Kidney (tissue), 13 donors: ENCODE measurements at regions not wholly inside any gene's neighbourhood (a gene's known extent, or its start where the extent isn't known, plus 50 kb on each side); places are given as distances from the start of the nearest gene placed in this dataset.

ENCODE experiments used
- DNase-seq, 5 donors: peaks; one replicate each; pipeline ENCODE4 v3.0.0-alpha.2; 2013 to 2020
- FAIRE-seq: peaks from 2 replicates; lab custom pipeline; 2012; peaks lifted over from hg19 to GRCh38; lab: Jason Lieb, UNC
- H3K27ac ChIP-seq, 2 donors: one replicate each; pipeline ENCODE4 v1.7.0; 2013; ENCODE audit warnings: low read depth in 2 of 2, low read length in 2 of 2, inconsistent platforms in 1 of 2
- H3K27me3 ChIP-seq: one replicate; pipeline ENCODE4 v1.7.1; 2013; ENCODE audit warnings: low read length, inconsistent platforms; ENCODE audit not compliant: control insufficient read depth, insufficient read depth
- H3K36me3 ChIP-seq, 3 donors: one replicate each; pipeline versions ENCODE4 v1.7.0 to v1.7.1; 2013; ENCODE audit warnings: low read length in 3 of 3, control low read depth in 1 of 3, inconsistent platforms in 1 of 3; ENCODE audit not compliant: insufficient read depth in 3 of 3, control insufficient read depth in 2 of 3
- H3K4me1 ChIP-seq, 3 donors: one replicate each; pipeline versions ENCODE4 v1.7.0 to v1.7.1; 2013; ENCODE audit warnings: low read length in 3 of 3, inconsistent platforms in 1 of 3, low read depth in 1 of 3; ENCODE audit not compliant: control insufficient read depth in 2 of 3, insufficient read depth in 2 of 3
- H3K4me3 ChIP-seq, 3 donors: one replicate each; pipeline versions ENCODE4 v1.7.0 to v1.8.1; 2013; ENCODE audit warnings: low read length in 3 of 3, control low read depth in 1 of 3, inconsistent platforms in 1 of 3
- H3K9ac ChIP-seq, 3 donors: one replicate each; pipeline versions ENCODE4 v1.7.0 to v1.7.1; 2013; ENCODE audit warnings: low read length in 3 of 3, control low read depth in 1 of 3, inconsistent platforms in 1 of 3
- H3K9me3 ChIP-seq, 3 donors: one replicate each; pipeline versions ENCODE4 v1.7.0 to v1.7.1; 2013; ENCODE audit warnings: low read length in 3 of 3, control low read depth in 1 of 3, inconsistent platforms in 1 of 3; ENCODE audit not compliant: control insufficient read depth in 2 of 3, insufficient read depth in 1 of 3
- intact Hi-C: fragments of 100-400 bp; cut with DNase I; formaldehyde crosslinking; loops from one replicate; pipeline ENCODE4 v1.11.1; 2022
- TF ChIP-seq, protein P1 (sequence below): IDR thresholded peaks from 3 replicates; pipeline ENCODE4 v1.5.1; 2012; ENCODE audit warnings: mild to moderate bottlenecking, moderate library complexity, borderline replicate concordance; ENCODE audit not compliant: insufficient read depth; ENCODE audit errors: extremely low read depth
- donor health status: control.
- donor health status: control.
- donor health status: control.
- donor health status: control.
- donor health status: control.
- donor health status: DM: yes; HTN: yes; CAD: no.
- donor health status: Normal renal cell carcinoma (clear cell type).

DNA sequence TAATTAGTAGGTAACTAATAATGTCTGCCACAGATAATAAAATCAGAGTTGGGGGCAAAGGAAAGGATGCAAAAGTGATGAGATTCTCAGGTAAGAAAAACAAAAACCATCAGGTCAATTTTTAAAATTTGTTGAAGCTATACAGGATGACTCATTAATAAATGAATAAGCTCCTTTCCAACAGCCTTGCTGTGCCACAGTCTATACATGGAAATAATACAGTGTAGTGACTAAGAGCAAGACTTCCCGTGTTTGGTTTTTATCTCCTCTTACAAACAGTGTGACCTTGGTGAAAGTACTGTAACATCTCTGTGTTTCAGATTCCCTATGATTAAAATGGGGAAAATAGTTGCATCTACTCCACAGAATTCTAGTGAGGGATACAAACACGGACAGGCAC, 331.6 kb downstream of the PYDC2 start:
- no peak for FAIRE-seq
- H3K4me3 ChIP-seq = no peak overlapping the region
- DNase-seq = no peak
- H3K27me3 ChIP-seq = no peaks in the 10 kb centered on the region
- intact Hi-C loops = no loop called here
- no peaks in the 10 kb centered on the region for H3K9me3 ChIP-seq
- TF ChIP-seq, protein P1, sequence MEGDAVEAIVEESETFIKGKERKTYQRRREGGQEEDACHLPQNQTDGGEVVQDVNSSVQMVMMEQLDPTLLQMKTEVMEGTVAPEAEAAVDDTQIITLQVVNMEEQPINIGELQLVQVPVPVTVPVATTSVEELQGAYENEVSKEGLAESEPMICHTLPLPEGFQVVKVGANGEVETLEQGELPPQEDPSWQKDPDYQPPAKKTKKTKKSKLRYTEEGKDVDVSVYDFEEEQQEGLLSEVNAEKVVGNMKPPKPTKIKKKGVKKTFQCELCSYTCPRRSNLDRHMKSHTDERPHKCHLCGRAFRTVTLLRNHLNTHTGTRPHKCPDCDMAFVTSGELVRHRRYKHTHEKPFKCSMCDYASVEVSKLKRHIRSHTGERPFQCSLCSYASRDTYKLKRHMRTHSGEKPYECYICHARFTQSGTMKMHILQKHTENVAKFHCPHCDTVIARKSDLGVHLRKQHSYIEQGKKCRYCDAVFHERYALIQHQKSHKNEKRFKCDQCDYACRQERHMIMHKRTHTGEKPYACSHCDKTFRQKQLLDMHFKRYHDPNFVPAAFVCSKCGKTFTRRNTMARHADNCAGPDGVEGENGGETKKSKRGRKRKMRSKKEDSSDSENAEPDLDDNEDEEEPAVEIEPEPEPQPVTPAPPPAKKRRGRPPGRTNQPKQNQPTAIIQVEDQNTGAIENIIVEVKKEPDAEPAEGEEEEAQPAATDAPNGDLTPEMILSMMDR = no peak
- no peak overlapping the region for H3K9ac ChIP-seq
- no peak overlapping the region for H3K27ac ChIP-seq
- no peaks in the 10 kb centered on the region for H3K4me1 ChIP-seq
- no peaks in the 10 kb centered on the region for H3K36me3 ChIP-seq

DNA sequence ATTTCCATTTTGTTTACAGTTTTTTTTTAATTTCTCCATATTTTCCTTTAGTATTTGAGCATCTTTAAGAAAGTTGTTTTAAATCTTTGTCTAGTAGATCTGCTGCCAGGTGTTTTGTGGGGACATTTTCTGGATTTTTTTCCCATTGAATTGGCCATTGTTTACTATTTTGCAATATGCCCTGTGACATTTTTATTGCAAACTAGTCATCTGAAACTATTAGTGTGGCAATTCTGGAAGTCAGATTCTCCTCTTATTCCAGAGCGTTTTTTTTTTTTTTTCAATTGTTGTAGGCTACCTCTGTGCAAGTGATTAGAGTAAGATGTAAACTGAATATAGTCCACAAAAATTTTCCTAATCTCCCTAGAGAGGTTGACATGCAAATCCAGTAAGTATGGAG, 334.2 kb downstream of the PYDC2 start:
- FAIRE-seq (no peak), DNase-seq (no peak)
- H3K9ac ChIP-seq = no peak overlapping the region
- intact Hi-C loops = no loop called here
- no peak overlapping the region for H3K27ac ChIP-seq
- H3K9me3 ChIP-seq = peaks cover 0 to 2% (median 0%) of the 10 kb centered on the region in 3 donors
- no peak overlapping the region for H3K4me3 ChIP-seq
- H3K27me3 ChIP-seq = no peaks in the 10 kb centered on the region
- H3K36me3 ChIP-seq = no peaks in the 10 kb centered on the region
- H3K4me1 ChIP-seq = no peaks in the 10 kb centered on the region
- TF ChIP-seq, protein P1 = no peak

DNA sequence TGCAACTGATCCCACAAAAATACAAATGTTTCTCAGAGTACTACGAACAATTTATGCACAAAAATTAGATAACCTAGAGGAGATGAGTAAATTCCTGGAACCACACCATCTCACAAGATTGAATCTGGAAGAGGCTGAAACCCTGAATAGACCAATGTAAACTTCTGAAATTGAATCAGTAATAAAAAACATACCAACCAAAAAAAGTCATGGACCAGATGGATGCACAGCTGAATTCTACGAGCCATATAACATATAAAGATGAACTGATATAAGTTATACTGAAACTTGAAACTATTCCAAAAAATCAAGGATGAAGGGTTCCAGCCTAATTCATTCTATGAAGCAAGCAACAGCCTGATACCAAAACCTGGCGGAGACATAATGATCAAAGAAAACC, 336.3 kb downstream of the PYDC2 start:
- H3K27me3 ChIP-seq = no peaks in the 10 kb centered on the region
- TF ChIP-seq, protein P1 = no peak

DNA sequence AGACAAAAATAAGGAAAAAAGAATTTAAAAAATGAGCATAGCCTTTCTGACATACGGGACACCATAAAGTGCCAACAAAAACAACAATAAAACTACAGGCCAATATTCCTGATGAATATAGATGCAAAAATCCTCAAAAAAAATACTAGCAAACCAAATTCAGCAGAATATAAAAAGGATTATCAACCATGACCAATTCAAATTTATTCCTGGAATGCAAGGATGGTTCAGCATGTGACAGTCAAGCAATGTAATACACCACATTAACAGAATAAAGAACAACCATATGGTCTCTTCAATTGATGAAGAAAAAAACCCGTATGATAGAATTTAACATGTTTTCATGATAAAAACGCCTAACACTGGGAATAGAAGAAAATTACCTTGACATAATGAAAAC, 341.7 kb downstream of the PYDC2 start:
- Histone ChIP-seq H3K4me1 (no peaks in the 10 kb centered on the region), H3K36me3 (no peaks in the 10 kb centered on the region), H3K27ac (no peak overlapping the region), H3K9me3 (peaks cover 0 to 17% (median 2%) of the 10 kb centered on the region in 3 donors), H3K9ac (no peak overlapping the region), H3K4me3 (no peak overlapping the region), H3K27me3 (no peaks in the 10 kb centered on the region)
- TF ChIP-seq, protein P1 = no peak
- FAIRE-seq (no peak), DNase-seq (no peak)
- intact Hi-C loops = no loop called here

More for the DNA sequence above, 336.3 kb downstream of the PYDC2 start:
- Histone ChIP-seq H3K9ac (no peak overlapping the region), H3K4me3 (no peak overlapping the region), H3K4me1 (no peaks in the 10 kb centered on the region), H3K9me3 (peaks cover 0 to 9% (median 2%) of the 10 kb centered on the region in 3 donors), H3K36me3 (no peaks in the 10 kb centered on the region), H3K27ac (no peak overlapping the region)
- DNase-seq (no peak), FAIRE-seq (no peak)
- intact Hi-C loops = no loop called here
